ENCODE measurements at regions not wholly inside any gene's neighbourhood (a gene's known extent, or its start where the extent isn't known, plus 50 kb on each side); places are given as distances from the start of the nearest gene placed in this dataset.
"Not testable (repeated sequence)": the region's sequence is repeated elsewhere in the genome, so short reads cannot be mapped to it uniquely, and the experiment has no call there.

- DNase-seq: no peak
Measured at GRCh38 chr11:37370817-37371216, 772.8 kb upstream of the RAG2 start.

GRCh38 chr11:37364246-37364839, 766.3 kb upstream of the RAG2 start:
- no peak for DNase-seq

GRCh38 chr11:37353192-37353591, 755.2 kb upstream of the RAG2 start:
- DNase-seq: no peak

GRCh38 chr11:37352485-37352884, 754.4 kb upstream of the RAG2 start:
- no peak for DNase-seq

GRCh38 chr11:37343290-37343689, 745.3 kb upstream of the RAG2 start:
- no peak for DNase-seq

GRCh38 chr11:37336401-37336800, 738.4 kb upstream of the RAG2 start:
- no peak for DNase-seq

- no peak for DNase-seq
Measured at GRCh38 chr11:37333345-37333744, 735.3 kb upstream of the RAG2 start.

- no peak for DNase-seq
Measured at GRCh38 chr11:37323843-37324242, 725.8 kb upstream of the RAG2 start.

- DNase-seq: no peak
Measured at GRCh38 chr11:37322333-37323194, 724.5 kb upstream of the RAG2 start.

- DNase-seq: no peak
Measured at GRCh38 chr11:37320921-37321320, 722.9 kb upstream of the RAG2 start.

GRCh38 chr11:37317803-37318202, 719.8 kb upstream of the RAG2 start:
- no peak for DNase-seq

GRCh38 chr11:37313266-37313665, 715.2 kb upstream of the RAG2 start:
- DNase-seq: no peak

- no peak for DNase-seq
Measured at GRCh38 chr11:37306563-37306962, 708.5 kb upstream of the RAG2 start.

GRCh38 chr11:37301405-37301804, 703.4 kb upstream of the RAG2 start:
- not testable (repeated sequence) for DNase-seq

GRCh38 chr11:37298173-37298572, 700.1 kb upstream of the RAG2 start:
- DNase-seq: no peak

GRCh38 chr11:37286890-37287289, 688.9 kb upstream of the RAG2 start:
- no peak for DNase-seq

- no peak for DNase-seq
Measured at GRCh38 chr11:37282367-37282766, 684.3 kb upstream of the RAG2 start.

GRCh38 chr11:37280200-37280599, 682.2 kb upstream of the RAG2 start:
- DNase-seq: no peak

GRCh38 chr11:37277896-37278465, 679.9 kb upstream of the RAG2 start:
- DNase-seq: no peak

- DNase-seq: no peak
Measured at GRCh38 chr11:37264783-37265182, 666.7 kb upstream of the RAG2 start.

- no peak for DNase-seq
Measured at GRCh38 chr11:37264060-37264459, 666.0 kb upstream of the RAG2 start.

- DNase-seq: not testable (repeated sequence)
Measured at GRCh38 chr11:37263467-37263866, 665.4 kb upstream of the RAG2 start.

- no peak for DNase-seq
Measured at GRCh38 chr11:37259734-37260133, 661.7 kb upstream of the RAG2 start.

- DNase-seq: no peak
Measured at GRCh38 chr11:37248145-37248544, 650.1 kb upstream of the RAG2 start.

Data from AML-193 (cell line).